Panc1 (cell line): ENCODE measurements at regions not wholly inside any gene's neighbourhood (a gene's known extent, or its start where the extent isn't known, plus 50 kb on each side); places are given as distances from the start of the nearest gene placed in this dataset.

Experiments
- ATAC-seq: fragments of 200-7000 bp; cut with Tn5 transposase; 2 replicates; pipeline ENCODE4 v1.9.1; 2020; ENCODE audit warnings: mild to moderate bottlenecking, moderate library complexity
- BruUV-seq: library from RNA; stranded (reverse); fragments of 400-500 nt; replicated peaks from 2 replicates; lab custom pipeline; 2021; lab: Mats Ljungman, UMichigan
- CTCF ChIA-PET: fragments of 300-600 bp; sonication (Branson Sonifier 250); formaldehyde crosslinking; loops from one replicate; lab custom pipeline; 2022; ENCODE audit warnings: antibody characterized with exemption; lab: Charles Lee
- POLR2A ChIA-PET: fragments of 300-600 bp; sonication (Branson Sonifier 250); formaldehyde crosslinking; loops from one replicate; lab custom pipeline; 2022; ENCODE audit warnings: antibody characterized with exemption; lab: Charles Lee
- DNase-seq: peaks from one replicate; pipeline ENCODE4 v3.0.0-alpha.2; 2010; ENCODE audit warnings: low read depth, low spot score
- H3K27ac ChIP-seq: 2 replicates; pipeline ENCODE4 v1.5.1; 2011; ENCODE audit warnings: mild to moderate bottlenecking, low read length, inconsistent platforms
- H3K27me3 ChIP-seq: fragments of 200-500 bp; sonication (Bioruptor generic); 2 replicates; pipeline ENCODE4 v1.6.0; 2014; ENCODE audit warnings: low read length, inconsistent platforms; ENCODE audit not compliant: control insufficient read depth, insufficient read depth
- H3K36me3 ChIP-seq: fragments of 200-500 bp; sonication (Bioruptor generic); 2 replicates; pipeline ENCODE4 v1.5.1; 2014; ENCODE audit warnings: inconsistent platforms, mild to moderate bottlenecking, low read length, moderate library complexity; ENCODE audit not compliant: control insufficient read depth, insufficient read depth
- H3K4me1 ChIP-seq: 2 replicates; pipeline ENCODE4 v1.5.1; 2011; ENCODE audit warnings: inconsistent platforms, mild to moderate bottlenecking, low read length, moderate library complexity; ENCODE audit not compliant: control insufficient read depth, insufficient read depth
- H3K4me3 ChIP-seq, 2 experiments: 2 replicates each; pipeline ENCODE4 v1.5.1; 2011 to 2012; ENCODE audit warnings: low read depth in 2 of 2, low read length in 2 of 2, mild to moderate bottlenecking in 2 of 2, inconsistent platforms in 1 of 2, moderate library complexity in 1 of 2
- H3K9me3 ChIP-seq: fragments of 200-500 bp; sonication (Bioruptor generic); 2 replicates; pipeline ENCODE4 v1.5.1; 2014; ENCODE audit warnings: low read depth, mild to moderate bottlenecking, inconsistent platforms, low read length, moderate library complexity; ENCODE audit not compliant: control insufficient read depth, insufficient read depth
- CTCF ChIP-seq: fragments of 450-650 bp; IDR thresholded peaks from 2 replicates; pipeline ENCODE4 v1.5.1; 2017; ENCODE audit warnings: mild to moderate bottlenecking
- POLR2AphosphoS5 ChIP-seq: IDR thresholded peaks from 2 replicates; pipeline ENCODE4 v1.6.1; 2012; ENCODE audit warnings: mild to moderate bottlenecking, low read depth, low read length, moderate library complexity
- REST ChIP-seq, 2 experiments: IDR thresholded peaks; 2 replicates each; pipeline ENCODE4 v1.6.1; 2011 to 2012; ENCODE audit warnings: low read depth in 2 of 2, control low read depth in 1 of 2, low read length in 1 of 2, mild to moderate bottlenecking in 1 of 2, moderate library complexity in 1 of 2; ENCODE audit not compliant: insufficient read depth in 1 of 2
- SIN3A ChIP-seq: IDR thresholded peaks from 2 replicates; pipeline ENCODE4 v1.6.1; 2012; ENCODE audit warnings: low read depth, mild to moderate bottlenecking, low read length, moderate library complexity, borderline replicate concordance; ENCODE audit not compliant: insufficient read depth
- TCF7L2 ChIP-seq: IDR thresholded peaks from 2 replicates; pipeline ENCODE4 v1.6.1; 2011; ENCODE audit warnings: mild to moderate bottlenecking, low read depth, low read length, inconsistent platforms
- in situ Hi-C: cut with HindIII; loops from 2 replicates; pipeline ENCODE4 v1.10.0; 2016; ENCODE audit warnings: low sequenced_read_pairs, low pct_unique_long_range_greater_than_20kb
- intact Hi-C: fragments of 100-400 bp; cut with micrococcal nuclease; formaldehyde crosslinking; loops from one replicate; pipeline ENCODE4 v1.10.0; 2022; ENCODE audit not compliant: unreplicated experiment

GRCh38 chr4:158005021-158005420, 167.8 kb downstream of the GASK1B start:
- Histone ChIP-seq H3K4me3 (no peak overlapping the region), H3K27ac (no peak overlapping the region), H3K36me3 (no peaks in the 10 kb centered on the region), H3K9me3 (no peaks in the 10 kb centered on the region), H3K27me3 (no peaks in the 10 kb centered on the region), H3K4me1 (no peaks in the 10 kb centered on the region)
- TF ChIP-seq CTCF: no peak
- no peak for TF ChIP-seq REST (IDR thresholded peaks at IDR 0.05; ENCODE audit: insufficient read depth in 1 of 2, low read depth in 2 of 2, low read length in 1 of 2)
- TF ChIP-seq SIN3A: no peak
- no peak for TF ChIP-seq TCF7L2
- TF ChIP-seq POLR2AphosphoS5: no peak
- ChIA-PET CTCF (no interaction called here), POLR2A (no interaction called here)
- intact Hi-C loops (no loop called here), in situ Hi-C loops (no loop called here)
- no TSS peak for BruUV-seq
- DNase-seq (no peak), ATAC-seq (no peak)

GRCh38 chr4:158004101-158004500, 168.7 kb downstream of the GASK1B start:
- DNase-seq: no peak
- H3K4me3 ChIP-seq: no peak overlapping the region
- no peak overlapping the region for H3K27ac ChIP-seq
- no TSS peak for BruUV-seq
- TF ChIP-seq SIN3A (no peak), REST (IDR thresholded peaks at IDR 0.05; ENCODE audit: insufficient read depth in 1 of 2, low read depth in 2 of 2, low read length in 1 of 2) (no peak), CTCF (no peak)
- in situ Hi-C loops: no loop called here
- intact Hi-C loops: no loop called here
- H3K9me3 ChIP-seq: no peaks in the 10 kb centered on the region
- H3K4me1 ChIP-seq: no peaks in the 10 kb centered on the region; the same call in 1 of the 2 replicates
- POLR2A ChIA-PET: no interaction called here
- CTCF ChIA-PET: no interaction called here
- H3K27me3 ChIP-seq: no peaks in the 10 kb centered on the region
- H3K36me3 ChIP-seq: no peaks in the 10 kb centered on the region
- no peak for ATAC-seq
